ENCODE measurements at regions not wholly inside any gene's neighbourhood (a gene's known extent, or its start where the extent isn't known, plus 50 kb on each side); places are given as distances from the start of the nearest gene placed in this dataset.

DNA sequence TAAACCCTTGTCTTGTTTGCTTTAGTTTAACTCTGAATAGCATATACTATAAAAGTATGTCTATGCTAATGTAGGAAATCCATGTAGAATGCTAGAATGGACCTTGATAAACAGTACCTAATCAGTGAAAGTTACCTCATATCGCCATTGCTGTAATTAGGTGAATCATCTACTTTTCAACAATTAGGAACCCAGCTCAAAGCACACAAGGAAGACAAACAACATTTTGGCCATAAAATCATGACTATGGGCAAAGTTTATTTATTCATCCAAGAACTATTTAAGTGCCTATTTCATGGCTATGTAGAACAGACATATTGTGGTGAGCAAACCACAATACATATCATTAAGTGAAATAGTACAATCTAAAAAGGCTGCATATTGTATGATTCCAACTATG lies 1043.2 kb downstream of the BRINP3 start:
- TF ChIP-seq, protein P1, sequence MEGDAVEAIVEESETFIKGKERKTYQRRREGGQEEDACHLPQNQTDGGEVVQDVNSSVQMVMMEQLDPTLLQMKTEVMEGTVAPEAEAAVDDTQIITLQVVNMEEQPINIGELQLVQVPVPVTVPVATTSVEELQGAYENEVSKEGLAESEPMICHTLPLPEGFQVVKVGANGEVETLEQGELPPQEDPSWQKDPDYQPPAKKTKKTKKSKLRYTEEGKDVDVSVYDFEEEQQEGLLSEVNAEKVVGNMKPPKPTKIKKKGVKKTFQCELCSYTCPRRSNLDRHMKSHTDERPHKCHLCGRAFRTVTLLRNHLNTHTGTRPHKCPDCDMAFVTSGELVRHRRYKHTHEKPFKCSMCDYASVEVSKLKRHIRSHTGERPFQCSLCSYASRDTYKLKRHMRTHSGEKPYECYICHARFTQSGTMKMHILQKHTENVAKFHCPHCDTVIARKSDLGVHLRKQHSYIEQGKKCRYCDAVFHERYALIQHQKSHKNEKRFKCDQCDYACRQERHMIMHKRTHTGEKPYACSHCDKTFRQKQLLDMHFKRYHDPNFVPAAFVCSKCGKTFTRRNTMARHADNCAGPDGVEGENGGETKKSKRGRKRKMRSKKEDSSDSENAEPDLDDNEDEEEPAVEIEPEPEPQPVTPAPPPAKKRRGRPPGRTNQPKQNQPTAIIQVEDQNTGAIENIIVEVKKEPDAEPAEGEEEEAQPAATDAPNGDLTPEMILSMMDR (IDR thresholded peaks at IDR 0.05; ENCODE audit: extremely low read depth, missing control alignments), result no peak
- DNase-seq (ENCODE audit: low spot score), result no peak

DNA sequence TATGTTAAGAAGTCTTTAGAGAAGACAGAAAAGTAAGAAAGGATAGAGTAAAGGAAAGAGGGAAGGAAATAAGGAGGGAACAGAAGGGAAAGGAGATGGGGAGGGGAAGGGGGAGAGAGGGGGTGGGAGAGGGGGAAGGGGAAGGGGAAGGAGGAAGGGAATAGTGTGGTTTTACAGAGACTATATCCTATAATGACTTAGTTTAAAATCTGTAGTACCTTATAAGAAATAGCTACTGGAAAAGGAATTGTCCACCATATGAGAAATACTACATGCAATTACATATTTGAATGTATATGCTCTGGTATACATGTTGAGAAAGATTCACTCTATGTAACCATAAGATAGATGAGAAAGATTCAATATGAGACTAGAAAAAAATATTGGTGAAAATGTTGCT lies 1042.3 kb downstream of the BRINP3 start:
- TF ChIP-seq, protein P1 (IDR thresholded peaks at IDR 0.05; ENCODE audit: extremely low read depth, missing control alignments), result no peak
- DNase-seq (ENCODE audit: low spot score), result no peak

DNA sequence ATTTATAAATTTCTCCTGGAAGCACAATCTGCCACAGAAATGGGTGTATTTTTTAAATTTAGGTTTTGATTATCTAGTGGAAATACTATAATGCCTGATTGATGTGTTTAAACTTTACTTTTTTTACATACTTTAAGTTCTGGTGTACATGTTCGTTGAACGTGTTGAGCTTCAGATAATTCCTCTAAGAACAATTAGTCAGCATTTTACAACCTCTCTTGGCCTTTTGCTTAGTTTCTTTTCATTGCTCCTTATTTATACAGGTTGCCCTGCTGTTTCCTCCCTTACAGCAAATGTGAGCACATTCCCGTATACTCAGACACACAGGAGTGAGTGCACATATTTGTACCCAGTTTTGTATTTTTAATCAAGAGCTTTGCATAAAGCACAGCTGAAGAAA lies 1038.9 kb downstream of the BRINP3 start:
- DNase-seq (ENCODE audit: low spot score), result no peak
- TF ChIP-seq, protein P1 (IDR thresholded peaks at IDR 0.05; ENCODE audit: extremely low read depth, missing control alignments), result no peak

DNA sequence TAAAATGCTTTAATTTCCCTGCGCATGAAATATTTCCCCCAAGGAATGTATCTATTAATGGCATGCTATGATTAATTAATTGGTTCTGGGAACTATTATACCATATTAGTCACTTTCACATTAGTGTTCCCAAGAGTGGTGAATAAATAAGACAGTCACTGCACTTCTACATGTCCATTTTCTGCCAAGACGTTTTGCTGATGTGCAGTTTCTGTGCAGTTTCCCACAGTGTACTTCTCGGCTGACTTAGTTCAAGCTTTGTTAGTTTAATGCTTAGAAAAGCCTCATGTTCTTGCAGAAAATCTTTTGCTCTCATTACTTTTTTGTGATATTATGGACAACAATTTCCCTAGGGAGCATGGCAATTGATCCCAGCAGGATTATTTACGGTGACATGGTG lies 1014.5 kb downstream of the BRINP3 start:
- DNase-seq (ENCODE audit: low spot score), result no peak
- TF ChIP-seq, protein P1 (IDR thresholded peaks at IDR 0.05; ENCODE audit: extremely low read depth, missing control alignments), result no peak

DNA sequence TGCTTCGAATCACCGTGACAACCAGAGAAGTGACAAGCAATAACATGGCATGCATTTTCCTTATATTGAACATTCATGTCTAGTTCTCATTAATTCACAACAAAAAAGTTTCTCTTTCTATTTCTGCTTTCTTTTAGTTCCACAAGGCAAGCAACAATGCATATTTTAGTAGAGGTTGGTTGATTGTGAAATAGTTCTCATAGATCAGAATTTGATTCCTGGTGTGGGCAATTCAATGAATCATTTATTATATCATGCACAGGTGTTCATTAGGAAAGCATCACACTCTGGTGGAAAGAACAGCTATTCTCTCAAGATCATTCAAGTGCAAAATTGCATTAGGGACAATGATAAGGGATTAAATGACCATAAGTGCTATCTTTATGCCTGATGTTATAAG lies 980.9 kb downstream of the BRINP3 start:
- no peak for DNase-seq (ENCODE audit: low spot score)
- TF ChIP-seq, protein P1 (IDR thresholded peaks at IDR 0.05; ENCODE audit: extremely low read depth, missing control alignments), result no peak

DNA sequence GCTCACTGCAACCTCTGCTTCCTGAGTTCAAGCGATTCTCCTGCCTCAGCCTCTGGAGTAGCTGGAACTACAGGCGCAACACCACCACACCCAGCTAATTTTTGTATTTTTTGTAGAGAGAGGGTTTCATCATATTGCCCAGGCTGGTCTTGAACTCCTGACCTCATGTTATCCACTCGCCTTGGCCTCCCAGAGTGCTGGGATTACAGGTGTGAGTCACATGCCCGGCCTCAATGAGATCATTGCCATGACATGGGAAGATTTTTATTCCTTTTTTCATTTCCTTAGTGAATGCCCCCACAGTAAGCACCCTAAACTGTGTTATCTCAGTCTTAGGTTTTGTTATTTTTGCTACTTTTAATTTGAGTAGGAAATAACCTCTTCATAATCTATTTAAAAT lies 977.9 kb downstream of the BRINP3 start:
- DNase-seq (ENCODE audit: low spot score), result no peak
- TF ChIP-seq, protein P1 (IDR thresholded peaks at IDR 0.05; ENCODE audit: extremely low read depth, missing control alignments), result no peak

DNA sequence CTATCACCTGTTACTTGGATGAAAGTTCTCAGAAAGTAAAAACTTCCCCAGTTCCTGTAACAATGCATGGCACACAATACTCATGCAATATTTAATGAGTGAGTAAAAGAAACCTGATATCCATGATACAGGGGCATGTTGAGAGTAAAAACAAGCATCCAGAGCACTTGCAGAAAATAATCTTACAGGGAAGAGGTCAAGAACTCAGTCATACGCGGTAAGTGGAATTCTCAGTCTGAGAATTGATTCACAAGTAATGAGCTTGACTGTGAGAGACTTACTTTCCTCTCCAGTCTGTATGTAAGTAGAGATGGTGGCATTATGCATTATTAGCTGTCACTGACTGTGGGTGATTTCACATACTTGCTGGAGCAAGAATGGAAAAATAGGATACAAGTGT lies 976.9 kb downstream of the BRINP3 start:
- no peak for DNase-seq (ENCODE audit: low spot score)
- TF ChIP-seq, protein P1 (IDR thresholded peaks at IDR 0.05; ENCODE audit: extremely low read depth, missing control alignments), result no peak
